GM21619 (cell line): ENCODE measurements at regions not wholly inside any gene's neighbourhood (a gene's known extent, or its start where the extent isn't known, plus 50 kb on each side); places are given as distances from the start of the nearest gene placed in this dataset.
"Not testable (repeated sequence)": the region's sequence is repeated elsewhere in the genome, so short reads cannot be mapped to it uniquely, and the experiment has no call there.

ENCODE experiments used
- ATAC-seq: cut with Tn5 transposase; IDR thresholded peaks from one replicate; pipeline ENCODE4 v1.9.1; 2021; ENCODE audit not compliant: unreplicated experiment

GRCh38 chr3:25844891-25845290 is 55.0 kb downstream of the OXSM start:
- no peak for ATAC-seq

GRCh38 chr3:25846282-25846681 is 56.4 kb downstream of the OXSM start:
- no peak for ATAC-seq

- ATAC-seq, result no peak
Observed at GRCh38 chr3:25849091-25849490, 59.2 kb downstream of the OXSM start.

- ATAC-seq, result no peak
Observed at GRCh38 chr3:25849641-25850385, 59.9 kb downstream of the OXSM start.

GRCh38 chr3:25851693-25852259 is 61.9 kb downstream of the OXSM start:
- not testable (repeated sequence) for ATAC-seq

GRCh38 chr3:25854214-25854613 is 64.3 kb downstream of the OXSM start:
- no peak for ATAC-seq

GRCh38 chr3:25854635-25855034 is 64.7 kb downstream of the OXSM start:
- ATAC-seq, result no peak

GRCh38 chr3:25855266-25855784 is 65.4 kb downstream of the OXSM start:
- ATAC-seq, result no peak

GRCh38 chr3:25856902-25857518 is 67.1 kb downstream of the OXSM start:
- peak; percentile 91 for ATAC-seq

- ATAC-seq, result no peak
Observed at GRCh38 chr3:25861566-25861965, 71.7 kb downstream of the OXSM start.

- ATAC-seq, result peak; percentile 45
Observed at GRCh38 chr3:25863011-25863415, 73.1 kb downstream of the OXSM start.

GRCh38 chr3:25863416-25863959 is 73.6 kb downstream of the OXSM start:
- peak; percentile 30 for ATAC-seq

- ATAC-seq, result no peak
Observed at GRCh38 chr3:25870452-25870851, 80.6 kb downstream of the OXSM start.

GRCh38 chr3:25872200-25872877 is 82.4 kb downstream of the OXSM start:
- ATAC-seq, result peak; percentile 91

GRCh38 chr3:25883492-25883891 is 93.6 kb downstream of the OXSM start:
- ATAC-seq, result no peak

GRCh38 chr3:25884981-25885380 is 95.1 kb downstream of the OXSM start:
- ATAC-seq, result no peak

GRCh38 chr3:25885544-25885943 is 95.7 kb downstream of the OXSM start:
- no peak for ATAC-seq

GRCh38 chr3:25887907-25888306 is 98.0 kb downstream of the OXSM start:
- no peak for ATAC-seq

- ATAC-seq, result no peak
Observed at GRCh38 chr3:25888892-25889524, 99.1 kb downstream of the OXSM start.

- ATAC-seq, result no peak
Observed at GRCh38 chr3:25889525-25889917, 99.6 kb downstream of the OXSM start.

GRCh38 chr3:25894101-25894500 is 104.2 kb downstream of the OXSM start:
- ATAC-seq, result no peak
